Right hindlimb (tissue), 1 donor: ENCODE measurements at regions not wholly inside any gene's neighbourhood (a gene's known extent, or its start where the extent isn't known, plus 50 kb on each side); places are given as distances from the start of the nearest gene placed in this dataset.

Experiments used
- DNase-seq: peaks from one replicate; pipeline ENCODE4 v3.0.0-alpha.2; 2018

- no peak for DNase-seq
Observed at GRCh38 chr3:105199217-105199616, 167.5 kb upstream of the ALCAM start.

GRCh38 chr3:105210141-105210540, 156.6 kb upstream of the ALCAM start:
- DNase-seq = no peak

GRCh38 chr3:105214590-105214989, 152.1 kb upstream of the ALCAM start:
- DNase-seq = no peak

GRCh38 chr3:105222568-105223093, 144.1 kb upstream of the ALCAM start:
- DNase-seq = no peak

- no peak for DNase-seq
Observed at GRCh38 chr3:105223815-105224214, 142.9 kb upstream of the ALCAM start.

GRCh38 chr3:105228696-105229095, 138.0 kb upstream of the ALCAM start:
- DNase-seq = no peak

- DNase-seq = no peak
Observed at GRCh38 chr3:105232553-105232952, 134.2 kb upstream of the ALCAM start.

GRCh38 chr3:105233010-105233409, 133.7 kb upstream of the ALCAM start:
- no peak for DNase-seq

- DNase-seq = no peak
Observed at GRCh38 chr3:105235221-105235620, 131.5 kb upstream of the ALCAM start.

GRCh38 chr3:105235785-105236184, 130.9 kb upstream of the ALCAM start:
- no peak for DNase-seq

- no peak for DNase-seq
Observed at GRCh38 chr3:105238367-105238766, 128.3 kb upstream of the ALCAM start.

GRCh38 chr3:105243076-105243475, 123.6 kb upstream of the ALCAM start:
- DNase-seq = no peak

GRCh38 chr3:105246536-105246935, 120.2 kb upstream of the ALCAM start:
- DNase-seq = no peak

- no peak for DNase-seq
Observed at GRCh38 chr3:105253225-105253624, 113.5 kb upstream of the ALCAM start.

- DNase-seq = no peak
Observed at GRCh38 chr3:105254154-105254553, 112.6 kb upstream of the ALCAM start.

- no peak for DNase-seq
Observed at GRCh38 chr3:105255350-105255749, 111.4 kb upstream of the ALCAM start.

- DNase-seq = no peak
Observed at GRCh38 chr3:105259496-105259895, 107.2 kb upstream of the ALCAM start.

- DNase-seq = no peak
Observed at GRCh38 chr3:105260385-105260784, 106.3 kb upstream of the ALCAM start.

GRCh38 chr3:105274536-105274935, 92.2 kb upstream of the ALCAM start:
- DNase-seq = no peak

GRCh38 chr3:105274958-105275357, 91.8 kb upstream of the ALCAM start:
- no peak for DNase-seq

GRCh38 chr3:105277656-105278055, 89.1 kb upstream of the ALCAM start:
- no peak for DNase-seq

GRCh38 chr3:105278688-105279087, 88.0 kb upstream of the ALCAM start:
- DNase-seq = no peak

GRCh38 chr3:105281989-105282388, 84.7 kb upstream of the ALCAM start:
- DNase-seq = no peak

- DNase-seq = no peak
Observed at GRCh38 chr3:105284876-105285275, 81.8 kb upstream of the ALCAM start.

GRCh38 chr3:105285653-105286241, 81.0 kb upstream of the ALCAM start:
- no peak for DNase-seq
